Skin epidermis (tissue), 12 donors: ENCODE measurements at regions not wholly inside any gene's neighbourhood (a gene's known extent, or its start where the extent isn't known, plus 50 kb on each side); places are given as distances from the start of the nearest gene placed in this dataset.
A peak's percentile ranks its signal among the peaks of the same experiment; 100 is the strongest.
"Not testable (repeated sequence)": the region's sequence is repeated elsewhere in the genome, so short reads cannot be mapped to it uniquely, and the experiment has no call there.

ENCODE experiments used
- H3K27ac ChIP-seq, 21 experiments: fragments of 200-600 bp; sonication (generic) in 11 of 21; one replicate each; pipeline ENCODE4 v1.5.0; 2020; ENCODE audit warnings: mild to moderate bottlenecking in 3 of 21, inconsistent platforms in 2 of 21, moderate library complexity in 2 of 21
- H3K4me3 ChIP-seq, 7 experiments: fragments of 200-600 bp; sonication (generic) in 2 of 7; one replicate each; pipeline ENCODE4 v1.5.0; 2020; ENCODE audit warnings: inconsistent platforms in 2 of 7, mild to moderate bottlenecking in 2 of 7, moderate library complexity in 1 of 7

GRCh38 chr12:91243177-91243576 is 60.6 kb upstream of the DCN start:
- H3K27ac ChIP-seq = peak overlapping the region in 3 of 21 experiments; percentile 11 to 54 (median 47)
- not testable (repeated sequence) for H3K4me3 ChIP-seq

- Histone ChIP-seq H3K27ac (peak overlapping the region in 5 of 21 experiments; percentile 4 to 78 (median 18)), H3K4me3 (no peak overlapping the region)
Observed at GRCh38 chr12:91241756-91242155, 59.1 kb upstream of the DCN start.

- Histone ChIP-seq H3K4me3 (no peak overlapping the region), H3K27ac (peak overlapping the region in 4 of 21 experiments; percentile 17 to 78 (median 34))
Observed at GRCh38 chr12:91240386-91241095, 57.9 kb upstream of the DCN start.

- Histone ChIP-seq H3K4me3 (no peak overlapping the region), H3K27ac (peak overlapping the region in 2 of 21 experiments; percentile 50 to 78)
Observed at GRCh38 chr12:91239481-91239880, 56.9 kb upstream of the DCN start.
